Activated T-cell treated with anti-CD3 and anti-CD28 coated beads for 4 hours (primary cell): ENCODE measurements at regions not wholly inside any gene's neighbourhood (a gene's known extent, or its start where the extent isn't known, plus 50 kb on each side); places are given as distances from the start of the nearest gene placed in this dataset.
"Not testable (repeated sequence)": the region's sequence is repeated elsewhere in the genome, so short reads cannot be mapped to it uniquely, and the experiment has no call there.

Source experiments
- DNase-seq: peaks from one replicate; pipeline ENCODE4 v3.0.0-alpha.2; 2020

DNA sequence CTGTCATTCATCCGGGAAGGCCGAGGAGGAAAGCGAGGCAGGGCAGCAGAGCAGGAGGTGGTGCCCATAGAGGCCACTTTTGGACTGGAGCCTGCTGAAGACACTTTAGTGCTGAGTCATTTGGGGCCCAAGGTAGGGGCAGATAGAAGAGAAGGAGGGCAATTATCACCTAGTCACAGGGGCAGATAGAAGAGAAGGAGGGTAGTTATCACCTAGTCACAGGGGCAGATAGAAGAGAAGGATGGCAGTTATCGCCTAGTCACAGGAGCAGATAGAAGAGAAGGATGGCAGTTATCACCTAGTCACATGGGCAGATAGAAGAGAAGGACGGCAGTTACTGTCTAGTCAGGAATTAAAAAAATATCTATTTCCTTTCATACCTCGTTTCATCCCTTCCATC is 1372.6 kb downstream of the FOXD4L5 start:
- not testable (repeated sequence) for DNase-seq

DNA sequence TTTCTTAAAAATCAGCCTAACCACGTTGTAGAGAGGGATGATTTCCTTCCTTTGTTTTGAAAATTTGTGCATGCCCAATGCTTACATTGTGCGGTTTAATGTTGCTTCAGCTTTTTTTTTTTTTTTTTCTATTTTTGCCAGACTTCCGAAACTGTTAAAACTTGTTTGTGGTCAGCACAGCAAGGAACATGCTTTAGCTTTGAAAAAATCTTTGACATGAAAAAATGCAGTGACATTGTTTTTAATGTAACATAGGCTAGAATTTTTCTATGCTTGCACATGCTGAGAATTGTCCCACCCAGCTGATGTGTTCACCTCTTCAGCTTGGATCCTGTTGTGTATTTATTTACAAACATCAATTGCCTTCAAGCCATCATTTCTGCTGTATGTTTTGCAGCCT is 1375.9 kb downstream of the FOXD4L5 start:
- not testable (repeated sequence) for DNase-seq

DNA sequence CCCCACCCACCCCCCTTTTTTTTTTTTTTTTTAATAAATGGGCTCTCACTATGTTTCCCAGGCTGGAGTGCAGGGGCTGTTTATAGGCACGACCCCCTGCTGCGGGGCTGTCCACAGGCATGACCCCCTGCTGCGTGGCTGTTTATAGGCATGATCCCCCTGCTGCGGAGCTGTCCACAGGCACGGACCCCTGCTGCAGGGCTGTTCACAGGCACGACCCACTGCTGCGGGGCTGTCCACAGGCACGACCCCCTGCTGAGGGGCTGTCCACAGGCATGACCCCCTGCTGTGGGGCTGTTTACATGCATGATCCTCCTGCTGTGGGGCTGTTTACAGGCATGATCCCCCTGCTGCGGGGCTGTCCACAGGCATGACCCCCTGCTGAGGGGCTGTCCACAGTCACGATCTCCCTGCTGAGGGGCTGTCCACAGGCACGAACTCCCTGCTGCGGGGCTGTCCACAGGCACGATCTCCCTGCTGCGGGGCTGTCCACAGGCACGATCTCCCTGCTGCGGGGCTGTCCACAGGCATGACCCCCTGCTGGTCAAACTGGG is 1385.3 kb downstream of the FOXD4L5 start:
- DNase-seq, result not testable (repeated sequence)

DNA sequence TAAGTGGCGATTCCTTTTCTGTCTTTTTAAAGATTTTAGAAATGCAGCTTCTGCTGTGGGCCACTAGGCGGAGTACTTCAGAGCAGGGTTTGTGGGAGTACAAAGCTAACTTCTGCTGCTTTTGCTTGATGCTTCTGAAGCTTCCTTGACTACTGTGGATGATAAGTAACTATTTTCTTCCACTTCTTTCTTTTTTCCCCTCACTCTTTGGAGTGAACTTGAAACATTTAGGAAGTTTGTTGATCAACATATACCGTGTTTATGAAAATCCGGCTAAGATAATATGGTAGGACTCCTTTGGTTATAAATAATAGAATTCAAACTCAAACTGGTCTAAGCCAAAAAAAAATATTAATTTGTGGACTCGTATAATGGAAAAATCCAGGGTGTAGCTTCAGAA is 1403.6 kb downstream of the FOXD4L5 start:
- not testable (repeated sequence) for DNase-seq

DNA sequence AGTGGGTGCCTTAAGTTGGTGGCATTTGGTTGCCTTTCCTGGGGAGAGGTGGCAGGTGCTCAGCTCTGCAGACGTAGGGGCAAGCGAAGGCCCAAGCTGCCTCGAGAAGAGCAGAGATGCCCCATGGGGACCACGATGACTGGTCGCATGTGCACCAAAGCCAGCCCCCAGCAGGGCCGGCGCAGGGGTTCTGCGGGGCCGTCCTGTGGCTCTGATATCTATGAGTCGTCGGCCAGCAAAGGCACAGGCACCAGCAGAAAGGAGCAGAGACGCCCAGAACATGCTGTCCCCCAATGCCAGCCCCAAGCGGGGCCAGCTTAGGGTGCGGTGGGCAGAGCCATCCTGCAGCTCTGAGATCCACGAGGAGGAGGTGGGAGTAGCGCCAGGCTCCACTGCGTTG is 1408.6 kb downstream of the FOXD4L5 start:
- not testable (repeated sequence) for DNase-seq

DNA sequence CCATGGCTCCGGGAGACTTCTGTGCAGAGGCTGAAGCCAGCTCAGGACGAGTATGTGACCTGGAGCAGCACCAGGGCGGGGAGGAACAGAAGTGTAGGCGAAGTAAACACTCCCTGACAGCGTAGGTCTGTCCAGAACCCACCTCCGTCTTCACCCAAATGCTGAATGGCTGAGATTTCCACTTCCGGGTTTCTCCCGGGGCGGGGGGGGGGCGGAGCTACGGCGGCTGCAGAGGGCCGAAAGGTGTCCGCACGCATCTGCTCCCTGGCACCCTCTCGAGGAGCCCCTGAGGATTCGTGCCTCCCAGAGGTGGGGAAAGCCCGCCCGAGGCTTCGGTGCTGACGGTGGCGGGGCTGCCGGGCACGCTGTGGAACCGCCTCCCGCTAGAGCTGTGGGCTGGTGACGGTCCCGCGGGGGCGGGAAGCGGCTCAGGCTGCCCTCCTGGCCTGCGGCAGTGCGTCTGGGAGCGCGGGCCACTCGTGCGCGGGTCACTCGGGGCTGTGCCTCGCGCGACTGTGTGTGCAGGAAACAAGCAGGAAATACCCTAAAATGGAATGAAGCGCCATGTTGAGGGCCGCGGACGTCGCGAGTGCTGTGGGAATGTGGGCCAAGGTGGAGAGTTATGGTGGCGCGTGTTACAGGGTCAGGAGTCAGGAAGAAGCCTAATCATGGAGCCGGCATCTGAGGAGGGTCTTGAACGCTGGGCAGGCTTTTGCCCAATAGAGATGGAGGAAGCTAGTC is 1425.4 kb downstream of the FOXD4L5 start:
- no peak for DNase-seq

DNA sequence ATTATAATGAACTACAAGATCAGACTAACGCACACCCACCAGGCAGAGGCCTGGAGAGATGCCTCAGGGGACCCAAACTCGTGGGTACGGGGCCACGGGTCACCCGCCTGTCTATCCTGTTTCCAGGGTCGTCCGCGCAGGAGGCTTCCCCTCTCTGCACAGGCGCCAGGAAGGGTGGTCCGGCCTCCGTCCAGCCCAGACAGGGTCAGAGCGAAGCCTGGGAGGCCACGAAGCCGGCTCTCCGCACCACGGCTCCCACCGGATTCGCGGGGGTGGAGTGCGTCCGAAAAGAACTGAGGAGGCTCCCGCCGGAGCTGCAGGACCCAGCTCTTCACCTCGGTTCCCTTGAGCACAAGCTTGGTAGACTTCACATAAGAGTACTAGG is 1425.9 kb downstream of the FOXD4L5 start:
- DNase-seq, result not testable (repeated sequence)

DNA sequence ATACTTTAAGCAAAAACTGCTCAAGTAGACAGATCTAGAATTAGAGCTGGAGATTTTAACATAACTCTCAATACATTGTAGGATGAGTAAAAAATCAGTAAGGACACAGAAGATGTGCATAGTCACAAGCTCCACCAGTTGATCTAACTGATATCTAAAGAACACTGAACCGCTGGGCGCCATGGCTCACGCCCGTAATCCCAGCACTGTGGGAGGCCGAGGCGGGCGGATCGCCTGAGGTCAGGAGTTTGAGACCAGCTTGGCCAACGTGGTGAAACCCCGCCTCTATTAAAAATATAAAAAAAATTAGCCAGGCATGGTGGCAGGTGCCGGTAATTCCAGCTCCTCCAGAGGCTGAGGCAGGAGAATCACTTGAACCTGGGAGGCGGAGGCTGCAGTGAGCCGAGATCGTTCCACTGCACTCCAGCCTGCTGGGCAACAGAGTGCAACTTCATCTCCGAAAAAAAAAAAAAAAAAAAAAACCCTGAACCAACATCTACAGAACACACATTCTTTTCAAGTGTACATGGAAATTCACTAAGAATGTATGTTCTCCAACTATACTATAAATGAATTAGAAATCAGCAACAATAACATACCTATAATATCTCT is 1431.8 kb downstream of the FOXD4L5 start:
- DNase-seq, result not testable (repeated sequence)

DNA sequence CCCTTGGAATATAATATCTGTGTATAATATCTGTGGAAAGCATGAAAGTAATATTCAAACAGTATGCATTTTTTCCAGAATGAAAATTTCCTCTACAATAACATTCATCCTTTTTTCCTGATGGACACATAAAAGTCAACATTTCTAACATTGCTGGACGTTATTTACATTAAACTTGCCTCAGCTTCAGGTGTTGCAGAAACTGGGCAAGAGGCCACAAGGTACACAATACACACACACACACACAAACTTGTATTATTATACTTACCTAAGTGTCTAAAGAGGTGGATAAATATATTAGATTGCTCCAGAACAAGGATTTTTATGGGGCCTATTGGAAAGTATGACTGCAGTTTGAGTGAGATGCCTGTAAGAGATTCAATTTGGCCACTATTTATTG is 1460.2 kb downstream of the FOXD4L5 start:
- not testable (repeated sequence) for DNase-seq

DNA sequence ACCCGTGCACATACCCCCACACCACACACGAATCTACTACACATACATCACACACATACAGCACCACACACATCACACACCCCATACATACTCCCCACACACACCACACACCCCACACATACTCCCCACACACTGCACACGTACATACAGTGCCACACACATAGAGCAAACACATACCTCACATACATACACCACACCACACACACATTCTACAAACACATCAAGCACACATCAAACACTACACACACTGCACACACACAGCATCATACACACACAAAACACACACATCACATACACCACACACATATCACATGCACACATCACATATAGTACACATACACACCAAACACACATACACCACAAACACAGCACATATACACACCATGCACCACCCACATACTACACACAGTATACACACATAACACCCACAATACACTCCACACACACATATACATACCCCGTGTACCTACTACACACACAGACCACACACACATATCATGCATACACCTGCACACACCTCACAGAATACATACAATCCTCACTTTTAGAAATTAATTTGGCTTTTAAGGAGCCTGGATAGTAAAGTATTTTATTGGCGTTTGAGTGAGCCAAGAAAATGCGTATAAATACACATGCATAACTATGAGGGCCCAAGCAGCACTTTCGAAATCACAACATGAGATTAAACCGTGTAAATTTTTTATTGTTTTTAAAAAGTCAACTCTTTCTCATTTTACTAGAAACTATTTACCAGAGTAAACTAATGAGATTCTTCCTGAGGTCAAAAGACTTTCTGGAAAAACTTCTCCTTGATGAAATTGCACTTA is 1461.4 kb downstream of the FOXD4L5 start:
- DNase-seq, result not testable (repeated sequence)

DNA sequence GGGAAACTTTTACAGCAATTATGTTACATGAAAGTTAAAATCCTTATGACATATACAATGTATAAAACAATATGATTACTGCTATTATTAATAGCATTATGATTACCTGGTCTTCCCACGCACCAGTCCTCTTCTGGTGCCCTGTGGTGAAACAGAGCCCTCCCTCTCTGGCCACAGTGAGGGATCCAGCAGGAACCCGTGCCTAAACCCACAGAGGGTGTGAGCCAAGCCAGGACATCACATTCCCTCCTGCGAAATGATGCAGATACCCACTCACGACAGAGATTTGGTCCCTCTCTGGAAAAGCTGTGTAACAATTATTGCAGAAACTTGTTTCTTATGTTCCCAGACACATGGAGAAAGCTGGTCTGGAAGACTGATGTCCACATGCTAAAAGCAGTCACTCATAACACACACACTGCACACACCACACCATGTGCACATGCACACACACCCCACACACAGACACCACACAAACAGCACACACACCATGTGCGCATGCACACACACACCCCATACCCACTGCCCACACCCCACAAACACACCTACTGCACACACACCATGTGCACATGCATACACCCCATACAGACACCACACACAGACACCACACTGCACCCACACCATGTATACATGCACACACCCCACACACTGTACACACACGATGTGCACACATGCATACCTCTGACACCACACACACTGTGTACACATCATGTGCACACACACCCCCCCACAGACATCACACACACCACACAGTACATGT is 1462.2 kb downstream of the FOXD4L5 start:
- DNase-seq, result not testable (repeated sequence)

DNA sequence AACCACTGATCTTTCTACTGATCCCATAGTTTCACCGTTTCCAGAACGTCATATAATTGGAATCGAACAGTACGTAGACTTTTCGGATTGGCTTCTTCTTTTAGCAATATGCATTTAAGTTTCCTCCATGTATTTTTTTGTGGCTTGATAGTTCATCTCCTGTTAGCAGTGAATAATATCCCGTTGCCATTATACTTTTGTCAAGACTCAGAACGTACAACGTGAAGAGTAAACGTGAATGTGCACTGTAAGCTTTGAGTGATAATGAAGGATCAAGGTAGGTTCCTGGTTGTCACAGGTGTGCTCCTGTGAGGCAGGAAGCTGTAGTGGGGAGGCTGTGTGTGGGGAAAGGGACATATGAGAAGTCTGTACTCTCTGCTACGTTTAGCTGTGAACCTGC is 1463.7 kb downstream of the FOXD4L5 start:
- not testable (repeated sequence) for DNase-seq

DNA sequence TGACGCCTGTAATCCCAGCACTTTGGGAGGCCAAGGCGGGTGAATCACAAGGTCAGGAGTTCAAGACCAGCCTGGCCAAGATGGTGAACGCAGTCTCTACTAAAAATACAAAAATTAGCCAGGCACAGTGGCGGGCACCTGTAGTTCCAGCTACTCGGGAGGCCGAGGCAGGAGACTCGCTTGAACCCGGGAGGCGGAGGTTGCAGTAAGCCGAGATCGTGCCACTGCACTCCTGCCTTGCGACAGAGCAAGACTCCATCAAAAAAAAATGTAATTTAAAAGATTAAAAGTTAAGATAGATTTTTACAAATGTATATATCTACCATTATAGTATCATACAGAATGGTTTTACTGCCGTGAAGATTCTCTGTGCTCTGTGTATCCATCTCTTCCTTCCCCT is 1464.1 kb downstream of the FOXD4L5 start:
- not testable (repeated sequence) for DNase-seq

DNA sequence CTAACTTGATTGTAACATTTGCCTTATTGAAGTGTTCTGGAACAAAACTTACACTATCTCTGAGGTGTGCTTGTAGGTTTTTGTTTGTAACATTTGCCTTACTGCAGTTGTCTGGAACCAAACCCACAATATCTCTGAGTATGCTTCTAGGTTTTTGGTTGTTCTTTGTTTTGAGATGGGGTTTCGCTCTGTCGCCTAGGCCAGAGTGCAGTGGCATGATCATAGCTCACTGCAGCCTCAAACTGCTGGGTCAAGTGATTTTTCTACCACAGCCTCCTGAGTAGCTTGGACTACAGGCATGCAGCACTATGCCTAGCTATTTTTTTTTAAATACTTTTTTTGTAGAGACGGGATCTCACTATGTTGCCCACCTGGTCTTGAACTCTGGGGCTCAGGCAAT is 1464.6 kb downstream of the FOXD4L5 start:
- not testable (repeated sequence) for DNase-seq

DNA sequence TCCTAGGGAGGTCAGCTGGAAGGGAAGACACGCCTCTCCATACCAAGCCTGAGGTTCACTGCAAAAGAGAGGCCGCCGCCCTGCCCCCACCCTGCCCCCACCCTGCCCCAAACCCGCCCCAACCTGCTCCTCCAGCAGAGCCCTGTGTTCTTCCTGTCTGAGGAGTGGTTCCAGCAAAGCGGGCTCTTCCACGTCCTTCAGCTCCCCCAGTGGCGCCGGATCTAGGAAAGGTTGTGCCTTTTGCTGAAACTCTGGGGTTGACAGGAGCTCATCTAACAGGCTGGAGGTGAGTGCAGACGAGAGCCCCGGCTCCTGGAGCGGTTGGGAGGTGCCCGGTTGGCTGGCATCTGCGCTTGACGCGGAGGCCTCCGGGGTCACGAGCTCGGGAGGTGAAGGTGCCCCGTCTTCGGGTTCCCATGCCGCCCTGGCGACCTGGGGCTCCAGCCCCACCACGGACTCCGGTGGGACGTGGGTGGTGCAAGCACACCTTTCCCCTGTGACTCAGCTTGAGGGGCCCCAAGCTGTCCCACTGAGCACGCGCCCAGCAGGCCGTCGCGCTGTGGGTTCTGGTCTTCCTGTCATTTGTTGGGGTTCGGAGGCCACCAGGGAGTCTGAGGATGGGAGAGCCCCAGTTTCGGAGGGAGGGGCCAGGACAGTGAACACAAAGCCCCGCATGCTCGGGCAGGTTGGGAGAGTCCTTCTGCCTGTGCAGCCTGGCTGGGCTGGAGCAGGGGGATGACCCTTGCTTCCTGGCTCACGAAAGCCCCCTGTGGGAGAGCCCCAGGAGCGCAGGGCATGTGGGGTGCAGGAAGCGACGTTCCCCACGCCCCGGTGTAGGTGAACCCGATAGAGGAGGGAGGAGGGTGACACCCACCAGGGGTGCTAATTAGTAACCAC is 1467.1 kb downstream of the FOXD4L5 start:
- DNase-seq, result peak; percentile 44

DNA sequence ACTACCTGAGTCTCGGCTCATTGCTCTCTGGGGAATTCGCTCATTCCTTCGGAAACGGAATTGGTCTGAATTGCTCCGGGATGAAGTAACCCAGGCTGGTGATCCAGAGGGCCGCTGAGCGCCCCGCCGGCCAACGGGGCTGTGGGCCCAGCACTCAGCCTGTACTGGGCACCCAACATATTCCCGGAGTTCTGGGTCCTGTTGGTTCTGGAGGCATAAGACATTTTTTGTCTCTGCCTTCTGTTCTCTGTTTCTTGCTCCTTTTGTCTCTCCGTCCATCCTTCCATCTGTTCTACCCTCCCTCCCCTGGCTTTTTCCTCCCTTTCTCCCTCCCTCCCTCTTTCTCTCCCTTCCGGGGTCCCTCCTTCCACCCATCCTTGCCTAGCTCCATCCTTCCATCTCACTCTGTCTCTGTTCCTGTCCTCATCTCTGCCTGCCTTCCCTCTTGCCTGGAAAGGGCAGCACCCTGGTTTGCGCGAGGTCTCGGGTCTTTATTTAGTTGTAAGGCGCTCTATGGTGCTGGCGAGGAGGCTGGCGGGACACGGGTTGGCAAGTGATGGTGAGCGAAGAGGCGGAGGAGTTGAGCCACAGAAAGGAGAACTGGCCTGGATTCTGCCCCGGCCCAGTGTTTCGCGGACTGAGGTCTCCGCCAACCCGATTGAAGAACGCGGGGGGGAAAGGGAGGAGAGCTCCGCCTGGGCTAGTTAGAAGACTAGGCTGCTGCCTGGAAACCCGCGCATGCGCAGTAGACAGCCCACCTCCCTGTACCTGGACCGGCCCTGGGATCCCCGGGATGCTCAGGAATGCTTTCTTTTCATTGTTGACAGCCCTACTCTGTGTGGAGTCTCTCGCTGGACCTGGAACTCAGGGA is 1468.0 kb downstream of the FOXD4L5 start:
- peak; percentile 58 for DNase-seq

DNA sequence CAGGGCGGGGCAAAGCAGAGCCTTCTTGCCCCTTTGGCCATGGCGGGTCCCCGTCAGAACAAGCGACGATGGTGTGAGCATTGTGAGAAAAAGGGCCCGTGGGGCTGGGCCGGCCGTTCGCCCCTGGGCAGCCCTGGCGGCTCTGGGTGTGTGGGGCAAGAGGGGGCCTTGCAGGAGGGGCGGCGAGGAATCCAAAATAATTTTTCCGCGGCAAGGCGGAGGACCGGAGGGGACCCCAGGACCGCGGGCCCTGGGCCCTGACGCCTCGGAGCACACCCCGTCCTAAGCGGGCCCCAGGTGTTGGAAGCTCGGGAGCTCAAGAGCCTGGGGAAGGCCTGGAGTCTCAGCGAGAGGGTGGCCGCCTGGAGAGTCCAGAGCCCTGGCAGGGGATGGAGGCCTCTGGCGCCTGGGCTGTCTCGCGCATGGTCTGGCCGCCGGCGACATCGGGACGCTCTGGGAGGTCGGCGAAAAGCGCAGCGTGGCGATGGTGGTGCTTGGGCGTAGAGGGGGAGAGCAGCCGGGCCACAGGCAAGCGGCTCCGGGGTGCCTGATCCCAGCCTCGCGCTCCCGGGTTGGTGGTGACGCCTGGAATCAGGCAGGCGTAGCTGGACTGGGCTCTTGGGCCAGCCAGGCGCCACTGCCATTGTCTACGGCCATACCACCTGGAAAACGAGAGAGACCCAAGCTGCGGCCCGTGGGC is 1469.9 kb downstream of the FOXD4L5 start:
- not testable (repeated sequence) for DNase-seq

DNA sequence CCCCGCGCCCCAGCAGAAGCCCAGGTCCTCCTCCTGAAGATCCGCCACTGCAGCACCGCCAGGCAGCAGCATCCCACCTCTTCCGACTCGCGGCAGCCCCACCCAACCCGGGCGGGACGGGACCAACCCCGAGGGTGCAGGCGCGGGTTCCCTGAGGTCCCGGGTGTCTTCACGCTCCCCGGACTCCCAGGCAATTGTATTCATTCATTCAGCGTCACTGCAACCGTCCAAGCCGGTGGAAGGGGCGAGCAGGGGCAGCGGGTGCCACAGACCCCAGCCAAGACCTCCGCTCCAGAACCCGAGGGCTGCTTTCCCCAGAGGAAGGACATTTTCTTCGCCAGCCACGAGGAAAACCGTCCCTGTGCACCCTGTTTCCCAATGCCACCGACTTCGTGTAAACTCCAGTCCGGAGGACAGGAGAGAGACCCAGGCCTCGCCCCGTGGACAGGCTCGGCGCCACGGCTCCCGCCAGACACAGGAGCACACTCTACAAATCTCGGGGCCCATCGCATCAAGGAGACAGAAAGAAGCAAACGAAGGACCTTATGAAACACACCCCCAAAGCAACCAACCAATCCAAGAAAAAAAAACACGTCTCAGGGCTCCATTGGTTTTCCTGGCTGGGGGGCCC is 1471.5 kb downstream of the FOXD4L5 start:
- DNase-seq, result not testable (repeated sequence)

DNA sequence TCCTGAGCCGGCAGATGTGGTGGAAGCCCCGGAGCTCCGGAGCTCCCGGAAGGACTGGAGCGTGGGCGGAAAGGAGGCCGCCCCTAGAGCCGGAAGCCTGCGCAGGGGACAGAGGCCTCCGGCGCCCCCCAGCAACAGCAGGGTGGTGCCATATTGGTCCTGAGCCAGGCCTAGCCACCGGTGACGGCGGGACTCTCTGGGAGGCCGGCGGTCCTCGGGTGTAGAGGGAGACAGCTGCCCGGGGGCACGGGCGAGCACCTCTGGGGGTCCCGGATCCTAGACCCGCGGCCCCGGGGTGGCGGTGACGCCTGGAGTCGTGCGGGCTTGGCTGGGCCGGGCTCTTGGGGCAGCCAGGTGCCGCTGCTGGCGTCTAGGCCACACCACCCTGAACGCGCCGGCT is 1472.2 kb downstream of the FOXD4L5 start:
- not testable (repeated sequence) for DNase-seq
